H9 (cell line): ENCODE measurements at regions not wholly inside any gene's neighbourhood (a gene's known extent, or its start where the extent isn't known, plus 50 kb on each side); places are given as distances from the start of the nearest gene placed in this dataset.

Experiments used
- DNase-seq: peaks from one replicate; pipeline ENCODE4 v3.0.0-alpha.2; 2017
- H2AFZ ChIP-seq: one replicate; pipeline ENCODE4 v1.6.1; 2013; ENCODE audit warnings: mild to moderate bottlenecking, low read length, control low read depth, moderate library complexity
- H2AK5ac ChIP-seq: 2 replicates; pipeline ENCODE4 v1.6.1; 2013; ENCODE audit warnings: low read length, control low read depth, mixed read lengths; ENCODE audit not compliant: insufficient read length
- H2BK120ac ChIP-seq: one replicate; pipeline ENCODE4 v1.6.1; 2013; ENCODE audit warnings: low read depth, mild to moderate bottlenecking, low read length, control low read depth, inconsistent platforms; ENCODE audit not compliant: poor library complexity, severe bottlenecking
- H2BK12ac ChIP-seq: 2 replicates; pipeline ENCODE4 v1.6.1; 2013; ENCODE audit warnings: low read length, control low read depth, mixed read lengths, low read depth; ENCODE audit not compliant: insufficient read length
- H2BK15ac ChIP-seq: 2 replicates; pipeline ENCODE4 v1.6.1; 2013; ENCODE audit warnings: low read depth, low read length, control low read depth
- H2BK20ac ChIP-seq: one replicate; pipeline ENCODE4 v1.6.1; 2013; ENCODE audit warnings: low read depth, mild to moderate bottlenecking, low read length, control low read depth, inconsistent platforms; ENCODE audit not compliant: poor library complexity, severe bottlenecking
- H2BK5ac ChIP-seq: 2 replicates; pipeline ENCODE4 v1.6.1; 2013; ENCODE audit warnings: low read length, control low read depth, mixed read lengths; ENCODE audit not compliant: insufficient read length
- H3K14ac ChIP-seq: 2 replicates; pipeline ENCODE4 v1.6.1; 2013; ENCODE audit warnings: low read length, control low read depth; ENCODE audit not compliant: insufficient read depth
- H3K18ac ChIP-seq: 2 replicates; pipeline ENCODE4 v1.6.1; 2013; ENCODE audit warnings: low read depth, mild to moderate bottlenecking, mixed read lengths, low read length, control low read depth; ENCODE audit not compliant: insufficient read length
- H3K23ac ChIP-seq: 2 replicates; pipeline ENCODE4 v1.6.1; 2013; ENCODE audit warnings: low read length, control low read depth, mixed read lengths, low read depth; ENCODE audit not compliant: insufficient read length
- H3K23me2 ChIP-seq: 2 replicates; pipeline ENCODE4 v1.6.1; 2013; ENCODE audit warnings: low read depth, mild to moderate bottlenecking, mixed read lengths, low read length, control low read depth; ENCODE audit not compliant: insufficient read length, poor library complexity, severe bottlenecking
- H3K27ac ChIP-seq: 2 replicates; pipeline ENCODE4 v1.5.1; 2013; ENCODE audit warnings: low read length, control low read depth, mixed read lengths, low read depth; ENCODE audit not compliant: insufficient read length
- H3K27me3 ChIP-seq: 2 replicates; pipeline ENCODE4 v1.6.1; 2013; ENCODE audit warnings: low read length, control low read depth, inconsistent platforms; ENCODE audit not compliant: insufficient read depth
- H3K4ac ChIP-seq: 2 replicates; pipeline ENCODE4 v1.6.1; 2013; ENCODE audit warnings: low read depth, mild to moderate bottlenecking, control low read depth, inconsistent platforms, low read length, moderate library complexity
- H3K4me1 ChIP-seq: 2 replicates; pipeline ENCODE4 v1.6.1; 2013; ENCODE audit warnings: low read length, control low read depth, inconsistent platforms; ENCODE audit not compliant: insufficient read depth
- H3K4me2 ChIP-seq: 2 replicates; pipeline ENCODE4 v1.6.1; 2013; ENCODE audit warnings: low read length, control low read depth, mixed read lengths; ENCODE audit not compliant: insufficient read length, insufficient read depth
- H3K56ac ChIP-seq: 2 replicates; pipeline ENCODE4 v1.6.1; 2013; ENCODE audit warnings: low read depth, mild to moderate bottlenecking, mixed read lengths, low read length, control low read depth; ENCODE audit not compliant: insufficient read length
- H3K79me1 ChIP-seq: 2 replicates; pipeline ENCODE4 v1.6.1; 2013; ENCODE audit warnings: low read depth, mild to moderate bottlenecking, moderate library complexity, low read length, control low read depth, inconsistent platforms; ENCODE audit not compliant: insufficient read depth, poor library complexity, severe bottlenecking
- H3K79me2 ChIP-seq: 2 replicates; pipeline ENCODE4 v1.6.1; 2013; ENCODE audit warnings: low read length, control low read depth, inconsistent platforms; ENCODE audit not compliant: insufficient read depth
- H3K9ac ChIP-seq: 2 replicates; pipeline ENCODE4 v1.6.1; 2013; ENCODE audit warnings: low read length, control low read depth, mixed read lengths; ENCODE audit not compliant: insufficient read length; ENCODE audit errors: extremely low read depth
- H3K9me3 ChIP-seq: one replicate; pipeline ENCODE4 v1.6.1; 2013; ENCODE audit warnings: low read depth, low read length, inconsistent platforms; ENCODE audit not compliant: control insufficient read depth
- H3T11ph ChIP-seq: one replicate; pipeline ENCODE4 v1.6.1; 2013; ENCODE audit warnings: mild to moderate bottlenecking, low read length, control low read depth, inconsistent platforms
- H4K20me1 ChIP-seq: one replicate; pipeline ENCODE4 v1.6.1; 2013; ENCODE audit not compliant: control insufficient read depth, insufficient read length, insufficient read depth
- H4K5ac ChIP-seq: 2 replicates; pipeline ENCODE4 v1.6.1; 2013; ENCODE audit warnings: low read depth, mild to moderate bottlenecking, mixed read lengths, low read length, control low read depth; ENCODE audit not compliant: insufficient read length
- H4K8ac ChIP-seq: replicated peaks from 2 replicates; pipeline ENCODE4 v1.6.1; 2013; ENCODE audit warnings: low read length, control low read depth, mixed read lengths, low read depth; ENCODE audit not compliant: insufficient read length
- H4K91ac ChIP-seq: 2 replicates; pipeline ENCODE4 v1.6.1; 2013; ENCODE audit warnings: low read depth, mild to moderate bottlenecking, moderate library complexity, mixed read lengths, low read length, control low read depth; ENCODE audit not compliant: insufficient read length
- H3K27ac Mint-ChIP-seq, 3 experiments: 2 replicates in 2 of 3; 3 replicates in 1 of 3; pipeline ENCODE4 v1.8.0; 2020 to 2021; ENCODE audit warnings: mixed read lengths in 3 of 3, mild to moderate bottlenecking in 1 of 3, moderate library complexity in 1 of 3
- H3K27me3 Mint-ChIP-seq: 2 replicates; pipeline ENCODE4 v1.8.0; 2021; ENCODE audit warnings: low read depth, mild to moderate bottlenecking, moderate library complexity, mixed read lengths
- H3K36me3 Mint-ChIP-seq, 3 experiments: 2 replicates in 2 of 3; 3 replicates in 1 of 3; pipeline ENCODE4 v1.8.0; 2020 to 2021; ENCODE audit warnings: low read depth in 3 of 3, mixed read lengths in 3 of 3; ENCODE audit not compliant: insufficient read depth in 1 of 3
- H3K4me1 Mint-ChIP-seq, 2 experiments: 2 replicates each; pipeline ENCODE4 v1.8.0; 2020; ENCODE audit warnings: mixed read lengths in 2 of 2
- H3K4me3 Mint-ChIP-seq, 2 experiments: 2 replicates in 1 of 2; 3 replicates in 1 of 2; pipeline ENCODE4 v1.8.0; 2020 to 2021; ENCODE audit warnings: mild to moderate bottlenecking in 2 of 2, mixed read lengths in 2 of 2, moderate library complexity in 1 of 2
- H3K9me3 Mint-ChIP-seq, 2 experiments: 2 replicates in 1 of 2; 3 replicates in 1 of 2; pipeline ENCODE4 v1.8.0; 2020; ENCODE audit warnings: mild to moderate bottlenecking in 2 of 2, mixed read lengths in 2 of 2, moderate library complexity in 1 of 2
- CTCF ChIP-seq: fragments of 200-600 bp; sonication (generic); conservative IDR thresholded peaks from 3 replicates; pipeline ENCODE4 v1.8.0; 2021; ENCODE audit warnings: antibody characterized with exemption, mild to moderate bottlenecking
- whole genome bisulfite sequencing: extraction: QIAGEN DNeasy Blood & Tissue Kit; methylation state at CpG from one replicate; pipeline ENCODE4 v1.1.7; 2013; ENCODE audit warnings: missing lambda C conversion rate, low lambda C conversion rate, mixed read lengths; ENCODE audit not compliant: insufficient read length; ENCODE audit errors: extremely low coverage; 5-methylcytosine and 5-hydroxymethylcytosine counted together

GRCh38 chr6:156390621-156391020 lies 386.6 kb upstream of the ARID1B start:
- Histone ChIP-seq H3K79me2 (no peaks in the 10 kb centered on the region), H2BK20ac (no peak overlapping the region), H4K8ac (no peak overlapping the region), H3K18ac (no peak overlapping the region), H3K56ac (no peak overlapping the region), H3K4me1 (peaks cover 12% of the 10 kb centered on the region), H2BK5ac (no peak overlapping the region), H3K4ac (no peak overlapping the region), H3K23me2 (no peaks in the 10 kb centered on the region), H3K4me2 (no peak overlapping the region), H2BK15ac (no peak overlapping the region), H3K23ac (no peak overlapping the region), H2AFZ (no peak overlapping the region), H4K20me1 (no peaks in the 10 kb centered on the region), H2BK12ac (no peak overlapping the region), H3K14ac (no peak overlapping the region), H3K9me3 (no peaks in the 10 kb centered on the region), H3K9ac (no peak overlapping the region), H2AK5ac (no peak overlapping the region), H3K27ac (no peak overlapping the region), H2BK120ac (no peak overlapping the region), H3K27me3 (no peaks in the 10 kb centered on the region), H3T11ph (no peak overlapping the region), H4K91ac (no peak overlapping the region), H4K5ac (no peak overlapping the region), H3K79me1 (no peaks in the 10 kb centered on the region)
- DNase-seq, result no peak
- H3K27me3 Mint-ChIP-seq, result peaks cover 3% of the 10 kb centered on the region
- peak overlapping the region in 1 of 3 experiments; percentile 50; a peak in 1 of 7 replicates for H3K27ac Mint-ChIP-seq
- peaks cover 0 to 2% of the 10 kb centered on the region in 2 experiments; a peak in 1 of 5 replicates for H3K9me3 Mint-ChIP-seq
- no peaks in the 10 kb centered on the region for H3K36me3 Mint-ChIP-seq
- WGBS, result no CpG with 5 or more reads among the region's 3 CpGs
- no peak overlapping the region for H3K4me3 Mint-ChIP-seq
- no peak for TF ChIP-seq CTCF
- peaks cover 32 to 34% of the 10 kb centered on the region in 2 experiments for H3K4me1 Mint-ChIP-seq
